ENCODE measurements at regions not wholly inside any gene's neighbourhood (a gene's known extent, or its start where the extent isn't known, plus 50 kb on each side); places are given as distances from the start of the nearest gene placed in this dataset.

DNA sequence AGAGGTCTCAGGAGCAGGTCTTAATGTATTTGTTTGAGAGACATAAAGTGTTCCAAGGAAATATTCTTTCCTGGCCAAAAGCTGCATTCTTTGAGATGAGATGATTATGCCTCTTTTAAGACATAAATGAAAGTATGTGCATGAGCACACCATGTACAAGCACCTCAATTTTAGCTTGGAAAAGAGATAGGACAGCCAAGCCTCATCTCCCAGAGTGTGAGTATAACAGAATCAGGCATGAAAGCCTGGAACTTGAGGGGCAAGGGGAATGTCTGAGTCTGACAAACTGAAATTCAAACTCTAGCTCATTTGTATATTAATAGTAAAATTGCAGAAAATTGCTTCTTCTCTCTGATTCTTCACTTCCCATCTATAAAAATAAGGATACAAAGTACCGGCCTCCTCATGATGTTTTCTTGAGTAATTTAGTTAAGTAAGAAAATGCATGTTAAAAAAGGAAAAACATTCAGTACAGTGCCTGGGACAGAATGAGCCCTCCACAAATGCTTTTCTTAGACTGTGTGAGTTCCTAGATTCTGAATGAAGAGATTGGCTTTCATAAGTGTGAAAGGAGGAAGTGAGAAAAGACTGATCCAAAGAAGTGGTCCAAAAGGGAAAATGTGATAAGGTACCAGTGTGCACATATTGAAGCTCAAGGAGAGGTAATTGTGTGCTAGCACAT is 1260.9 kb upstream of the SORCS1 start:
- no peaks in the 10 kb centered on the region for H3K27me3 ChIP-seq (ENCODE audit: insufficient read depth, low read depth)
- no peaks in the 10 kb centered on the region for H3K36me3 ChIP-seq (ENCODE audit: insufficient read depth)
- no peak overlapping the region for H3K4me2 ChIP-seq
- no peaks in the 10 kb centered on the region for H3K79me2 ChIP-seq (ENCODE audit: insufficient read depth, low read depth)
- no peak overlapping the region for H3K9ac ChIP-seq
- no peak overlapping the region for H2AFZ ChIP-seq (ENCODE audit: low read depth)
- H3K27ac ChIP-seq: no peak overlapping the region
- TF ChIP-seq, protein P1, sequence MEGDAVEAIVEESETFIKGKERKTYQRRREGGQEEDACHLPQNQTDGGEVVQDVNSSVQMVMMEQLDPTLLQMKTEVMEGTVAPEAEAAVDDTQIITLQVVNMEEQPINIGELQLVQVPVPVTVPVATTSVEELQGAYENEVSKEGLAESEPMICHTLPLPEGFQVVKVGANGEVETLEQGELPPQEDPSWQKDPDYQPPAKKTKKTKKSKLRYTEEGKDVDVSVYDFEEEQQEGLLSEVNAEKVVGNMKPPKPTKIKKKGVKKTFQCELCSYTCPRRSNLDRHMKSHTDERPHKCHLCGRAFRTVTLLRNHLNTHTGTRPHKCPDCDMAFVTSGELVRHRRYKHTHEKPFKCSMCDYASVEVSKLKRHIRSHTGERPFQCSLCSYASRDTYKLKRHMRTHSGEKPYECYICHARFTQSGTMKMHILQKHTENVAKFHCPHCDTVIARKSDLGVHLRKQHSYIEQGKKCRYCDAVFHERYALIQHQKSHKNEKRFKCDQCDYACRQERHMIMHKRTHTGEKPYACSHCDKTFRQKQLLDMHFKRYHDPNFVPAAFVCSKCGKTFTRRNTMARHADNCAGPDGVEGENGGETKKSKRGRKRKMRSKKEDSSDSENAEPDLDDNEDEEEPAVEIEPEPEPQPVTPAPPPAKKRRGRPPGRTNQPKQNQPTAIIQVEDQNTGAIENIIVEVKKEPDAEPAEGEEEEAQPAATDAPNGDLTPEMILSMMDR (conservative IDR thresholded peaks at IDR 0.05; ENCODE audit: low read depth, low read length): no peak
- H4K20me1 ChIP-seq (ENCODE audit: insufficient read depth): no peaks in the 10 kb centered on the region
- no peak overlapping the region for H3K4me3 ChIP-seq (IDR thresholded peaks at IDR 0.05; ENCODE audit: insufficient read depth, low read depth, low read length)
- no peaks in the 10 kb centered on the region for H3K4me1 ChIP-seq (ENCODE audit: low read depth, poor library complexity, severe bottlenecking)

DNA sequence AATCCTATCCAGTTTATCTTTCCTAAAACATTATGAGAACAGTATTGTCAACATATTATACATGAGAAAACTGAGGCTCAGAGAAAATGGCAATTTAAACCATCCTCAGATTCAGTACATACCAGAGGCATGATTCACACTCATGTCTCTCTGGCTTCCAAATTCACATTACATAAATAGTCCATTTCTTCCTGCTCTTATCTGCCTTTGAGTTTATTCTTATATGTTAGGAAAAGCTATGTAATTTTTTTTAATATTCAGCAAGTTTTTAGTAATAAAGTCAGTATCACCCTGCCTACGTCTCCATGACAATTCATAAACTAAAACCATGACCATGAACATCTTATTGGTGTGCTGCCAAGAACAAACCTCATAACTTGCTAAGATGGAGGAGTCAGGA is 1260.2 kb upstream of the SORCS1 start:
- Histone ChIP-seq H3K27me3 (ENCODE audit: insufficient read depth, low read depth) (no peaks in the 10 kb centered on the region), H4K20me1 (ENCODE audit: insufficient read depth) (no peaks in the 10 kb centered on the region), H3K9ac (no peak overlapping the region), H3K79me2 (ENCODE audit: insufficient read depth, low read depth) (no peaks in the 10 kb centered on the region), H3K4me3 (IDR thresholded peaks at IDR 0.05; ENCODE audit: insufficient read depth, low read depth, low read length) (no peak overlapping the region), H2AFZ (ENCODE audit: low read depth) (no peak overlapping the region), H3K36me3 (ENCODE audit: insufficient read depth) (no peaks in the 10 kb centered on the region), H3K27ac (no peak overlapping the region), H3K4me2 (no peak overlapping the region), H3K4me1 (ENCODE audit: low read depth, poor library complexity, severe bottlenecking) (no peaks in the 10 kb centered on the region)
- TF ChIP-seq, protein P1 (conservative IDR thresholded peaks at IDR 0.05; ENCODE audit: low read depth, low read length): no peak

DNA sequence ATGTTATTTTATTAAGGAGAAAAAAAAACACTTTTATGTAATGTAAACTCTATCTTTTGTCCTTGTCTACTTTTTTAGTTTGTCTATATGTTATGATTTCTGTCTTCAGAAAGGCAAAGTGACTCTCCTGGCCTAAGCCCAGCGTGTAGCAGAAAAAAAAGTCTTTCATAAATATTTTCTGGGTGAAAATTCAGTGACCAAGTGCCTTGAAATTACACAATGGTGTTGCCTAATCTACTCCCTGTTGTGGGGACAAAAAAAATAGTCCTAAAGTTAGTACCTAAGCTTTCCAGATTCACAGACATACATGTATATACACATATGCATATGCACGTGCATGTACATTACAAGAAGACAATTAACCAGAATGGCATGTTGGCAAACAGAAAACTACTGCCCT is 1257.8 kb upstream of the SORCS1 start:
- H3K27me3 ChIP-seq (ENCODE audit: insufficient read depth, low read depth): no peaks in the 10 kb centered on the region
- no peaks in the 10 kb centered on the region for H4K20me1 ChIP-seq (ENCODE audit: insufficient read depth)
- no peak overlapping the region for H3K4me3 ChIP-seq (IDR thresholded peaks at IDR 0.05; ENCODE audit: insufficient read depth, low read depth, low read length)
- no peak overlapping the region for H2AFZ ChIP-seq (ENCODE audit: low read depth)
- TF ChIP-seq, protein P1 (conservative IDR thresholded peaks at IDR 0.05; ENCODE audit: low read depth, low read length): no peak
- no peaks in the 10 kb centered on the region for H3K4me1 ChIP-seq (ENCODE audit: low read depth, poor library complexity, severe bottlenecking)
- H3K4me2 ChIP-seq: no peak overlapping the region
- no peaks in the 10 kb centered on the region for H3K36me3 ChIP-seq (ENCODE audit: insufficient read depth)
- H3K79me2 ChIP-seq (ENCODE audit: insufficient read depth, low read depth): no peaks in the 10 kb centered on the region
- no peak overlapping the region for H3K27ac ChIP-seq
- H3K9ac ChIP-seq: no peak overlapping the region

DNA sequence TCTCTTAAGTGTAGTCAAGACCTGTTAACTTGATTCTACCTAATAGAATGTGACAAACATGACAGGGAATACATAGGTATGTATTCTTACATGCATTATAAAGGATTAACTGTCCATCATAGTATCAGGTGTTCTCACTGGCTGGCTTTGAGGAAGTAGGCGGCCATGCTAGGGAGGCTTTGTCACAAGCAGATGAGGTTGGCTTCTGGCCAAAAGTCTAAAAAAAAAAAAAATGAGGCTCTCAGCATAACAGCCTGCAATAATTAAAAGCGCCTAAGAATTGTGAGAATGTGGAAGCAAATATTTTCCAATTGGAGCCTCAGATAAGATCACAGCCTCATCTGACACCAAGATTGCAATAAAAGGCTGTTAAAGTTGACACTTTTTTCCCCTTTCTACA is 1256.8 kb upstream of the SORCS1 start:
- Histone ChIP-seq H3K27ac (no peak overlapping the region), H3K27me3 (ENCODE audit: insufficient read depth, low read depth) (no peaks in the 10 kb centered on the region), H4K20me1 (ENCODE audit: insufficient read depth) (no peaks in the 10 kb centered on the region), H2AFZ (ENCODE audit: low read depth) (no peak overlapping the region), H3K9ac (no peak overlapping the region), H3K4me1 (ENCODE audit: low read depth, poor library complexity, severe bottlenecking) (no peaks in the 10 kb centered on the region), H3K36me3 (ENCODE audit: insufficient read depth) (no peaks in the 10 kb centered on the region), H3K79me2 (ENCODE audit: insufficient read depth, low read depth) (no peaks in the 10 kb centered on the region), H3K4me2 (no peak overlapping the region), H3K4me3 (IDR thresholded peaks at IDR 0.05; ENCODE audit: insufficient read depth, low read depth, low read length) (no peak overlapping the region)
- TF ChIP-seq, protein P1 (conservative IDR thresholded peaks at IDR 0.05; ENCODE audit: low read depth, low read length): no peak

Measured in KMS-11 (cell line).